ENCODE measurements at regions not wholly inside any gene's neighbourhood (a gene's known extent, or its start where the extent isn't known, plus 50 kb on each side); places are given as distances from the start of the nearest gene placed in this dataset.

DNA sequence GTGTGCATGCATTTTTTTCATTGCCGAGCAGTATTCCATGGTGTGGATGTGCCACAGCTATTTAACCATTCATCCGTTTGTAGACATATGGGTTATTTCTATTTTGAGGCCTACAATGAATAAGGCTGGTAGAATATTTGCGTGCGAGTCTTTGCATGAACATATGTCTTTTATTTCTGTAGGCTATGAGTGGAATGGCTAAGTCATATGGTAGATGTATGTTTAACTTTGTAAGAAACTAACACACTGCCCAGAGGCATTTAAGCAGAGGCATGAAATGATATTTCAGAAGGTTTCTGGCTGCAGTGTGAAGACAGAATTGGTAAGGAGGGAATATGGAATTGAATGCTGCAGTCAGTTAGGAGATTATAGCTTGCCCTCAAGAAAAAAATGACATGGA, 457.4 kb upstream of the CDH4 start:
- DNase-seq (ENCODE audit: low read depth in 2 of 2): no peak

DNA sequence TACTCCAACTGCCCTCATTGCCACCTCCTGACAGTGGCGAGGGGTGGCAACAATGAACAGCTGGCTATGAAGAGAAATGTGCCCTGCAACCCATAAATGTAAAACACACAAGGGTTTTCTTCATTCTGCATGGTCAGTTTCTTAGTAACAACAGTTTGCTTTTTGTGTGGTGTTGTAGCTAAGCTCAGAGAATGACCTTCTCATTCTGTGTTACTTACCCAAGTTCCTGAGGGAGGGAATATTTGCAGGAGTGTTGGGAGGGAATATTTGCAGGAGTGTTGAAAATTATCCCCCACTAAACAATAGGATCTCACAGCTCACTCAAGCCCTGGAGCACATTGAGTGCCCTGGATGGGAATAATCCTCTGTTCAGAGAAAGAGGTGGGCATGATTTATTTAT, 456.4 kb upstream of the CDH4 start:
- no peak for DNase-seq (ENCODE audit: low read depth in 2 of 2)

DNA sequence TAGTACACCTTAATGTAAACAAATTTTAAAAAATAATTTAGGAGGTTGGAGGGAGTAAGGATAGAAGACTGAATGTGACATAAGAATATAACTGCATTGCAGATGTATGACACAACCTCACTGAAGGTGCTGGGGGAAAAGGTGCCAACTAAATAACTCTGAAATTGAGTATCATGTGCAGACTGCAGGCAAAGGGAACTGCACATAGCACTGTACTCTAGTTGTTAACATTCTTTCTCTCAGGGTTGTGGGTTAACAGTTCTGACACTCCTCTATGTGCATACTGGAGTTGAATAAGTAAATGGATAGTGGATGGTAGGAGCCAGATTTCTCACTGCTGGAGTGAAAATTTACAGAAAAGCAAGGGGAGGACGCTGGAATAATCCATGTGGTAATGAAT, 451.9 kb upstream of the CDH4 start:
- no peak for DNase-seq (ENCODE audit: low read depth in 2 of 2)

DNA sequence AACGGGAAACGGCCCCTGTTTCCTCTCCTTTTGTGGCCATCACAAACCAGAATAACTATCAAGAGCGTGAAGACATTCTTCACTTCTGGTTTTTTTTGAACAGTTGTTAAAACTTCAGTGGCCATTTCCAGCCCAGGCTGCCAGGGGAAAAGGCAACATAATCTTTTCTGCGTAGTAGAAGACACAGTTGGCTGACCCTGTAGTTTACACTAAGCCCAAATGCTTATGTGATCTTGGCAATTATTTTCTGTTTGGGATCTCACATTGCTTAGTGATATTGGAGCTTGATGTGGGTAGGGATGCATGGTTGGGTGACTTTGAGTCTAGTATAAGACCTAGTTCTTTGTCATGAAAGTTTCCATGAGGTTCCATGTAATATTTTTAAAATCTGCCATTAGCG, 449.4 kb upstream of the CDH4 start:
- no peak for DNase-seq (ENCODE audit: low read depth in 2 of 2)

DNA sequence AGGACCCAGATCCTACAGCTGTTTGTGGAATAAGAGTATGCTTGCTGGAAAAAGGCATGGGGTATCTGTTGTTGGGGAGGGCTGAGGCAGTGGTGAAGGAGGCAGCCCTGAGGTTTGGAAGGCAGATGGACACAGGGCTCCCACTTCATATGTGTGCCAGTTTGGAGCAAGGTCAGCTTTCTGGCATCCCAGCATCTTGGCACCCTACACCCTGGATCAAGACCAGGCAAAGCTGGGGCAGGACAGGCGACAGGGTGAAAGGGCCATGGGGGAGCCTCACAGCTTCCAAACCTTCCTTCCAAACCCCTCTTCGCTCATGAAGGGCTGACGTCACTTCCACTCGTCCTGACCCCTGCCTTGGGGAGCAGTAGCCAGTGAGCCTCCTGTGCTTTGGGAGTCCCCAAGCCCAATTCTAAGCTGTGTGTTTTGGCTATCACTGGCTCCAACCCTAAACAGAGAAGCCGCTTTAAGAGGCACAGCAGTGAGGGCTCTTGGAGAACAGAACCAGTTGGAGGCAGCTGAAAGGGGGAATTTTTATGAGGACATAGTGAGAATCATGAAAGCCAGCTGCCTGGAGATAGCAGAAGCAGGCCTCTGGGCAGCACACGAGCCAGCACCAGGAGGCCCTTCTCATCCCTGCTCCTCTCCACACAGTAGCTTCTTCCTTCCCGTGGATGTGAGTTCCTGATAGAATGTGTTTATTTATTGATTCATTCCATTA, 448.6 kb upstream of the CDH4 start:
- DNase-seq (ENCODE audit: low read depth in 2 of 2): no peak

DNA sequence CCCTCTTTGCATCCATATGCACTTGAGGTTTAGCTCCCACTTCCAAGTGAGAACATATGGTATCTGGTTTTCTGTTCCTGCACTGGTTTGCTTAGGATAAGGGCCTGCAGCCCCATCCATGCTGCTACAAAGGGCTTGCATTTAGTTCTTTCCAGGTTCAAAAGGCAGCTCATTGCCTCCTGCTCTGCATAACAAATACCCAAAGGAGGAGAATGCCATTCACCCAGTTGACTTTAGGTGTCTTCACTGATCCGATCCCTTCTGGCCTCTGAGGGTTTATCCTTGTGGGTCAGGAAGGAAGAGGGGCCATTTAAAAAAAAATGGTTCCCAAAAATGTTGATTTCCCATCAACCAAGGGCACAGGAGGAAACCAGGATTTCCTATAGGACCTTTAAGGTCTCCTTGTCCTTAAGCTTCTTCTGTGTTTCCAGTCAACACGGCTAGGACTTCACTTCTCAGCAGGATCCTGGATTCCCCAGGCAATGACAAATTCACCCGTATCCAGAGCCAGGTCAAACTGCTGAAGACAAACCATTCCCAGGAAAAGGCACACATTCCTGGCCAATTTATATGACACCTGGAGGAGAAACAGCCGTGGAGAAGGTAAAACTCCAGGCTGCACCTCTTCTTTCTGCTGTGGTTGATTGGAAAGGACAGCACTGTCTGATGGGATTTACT, 447.7 kb upstream of the CDH4 start:
- DNase-seq (ENCODE audit: low read depth in 2 of 2): no peak

DNA sequence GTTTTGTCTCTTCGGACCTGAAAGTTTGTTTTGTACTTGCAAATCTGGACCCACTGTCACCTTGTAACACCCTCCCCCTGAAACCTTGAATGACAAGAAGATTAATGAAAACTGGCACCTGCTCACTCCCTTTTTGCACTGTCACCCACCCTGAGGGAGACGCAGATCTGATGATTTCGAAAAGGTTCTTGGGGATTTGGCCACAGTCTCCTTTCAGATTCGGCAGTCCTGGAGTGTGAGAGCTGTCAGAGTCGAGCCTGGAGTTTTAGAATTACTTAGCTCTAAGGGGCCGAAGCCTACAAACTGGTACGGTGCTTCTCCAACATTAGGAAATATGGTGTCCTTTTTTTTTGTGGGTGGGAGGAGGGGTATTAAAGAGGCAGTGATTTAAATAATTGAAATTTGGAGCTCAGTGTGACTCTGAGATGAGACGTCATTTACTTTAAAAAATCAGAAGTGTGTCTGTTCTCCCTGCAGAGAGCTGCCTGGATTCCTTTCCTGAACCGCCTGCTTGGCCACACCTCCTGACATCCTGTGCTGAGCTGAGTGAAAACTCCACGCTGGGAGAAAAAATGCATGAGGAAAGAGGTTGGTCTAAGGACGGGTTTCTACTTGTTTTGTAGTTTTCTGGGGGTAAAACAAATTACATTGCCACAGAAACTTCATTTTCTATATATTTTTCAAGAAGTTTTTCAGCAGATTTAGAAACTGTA, 447.0 kb upstream of the CDH4 start:
- DNase-seq (ENCODE audit: low read depth in 2 of 2): no peak

DNA sequence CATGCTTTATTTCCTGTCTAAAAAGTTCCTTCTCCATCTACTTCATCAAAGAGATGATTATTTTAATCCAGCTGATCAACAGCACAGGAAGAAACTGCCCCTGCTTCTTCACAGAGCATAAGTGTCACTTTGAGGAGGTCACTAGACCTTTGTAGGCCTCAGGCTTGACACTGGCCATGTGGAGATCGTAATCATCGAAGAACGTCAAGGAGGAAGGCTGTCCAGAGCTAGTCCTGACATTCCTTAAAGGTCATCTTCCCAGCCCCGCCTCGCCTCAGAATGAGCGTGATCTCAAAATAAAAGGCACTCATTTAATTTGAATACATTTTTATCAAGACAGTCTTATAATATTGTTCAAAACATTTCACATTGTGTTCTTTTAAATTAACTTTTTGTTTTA, 445.7 kb upstream of the CDH4 start:
- DNase-seq (ENCODE audit: low read depth in 2 of 2): no peak

DNA sequence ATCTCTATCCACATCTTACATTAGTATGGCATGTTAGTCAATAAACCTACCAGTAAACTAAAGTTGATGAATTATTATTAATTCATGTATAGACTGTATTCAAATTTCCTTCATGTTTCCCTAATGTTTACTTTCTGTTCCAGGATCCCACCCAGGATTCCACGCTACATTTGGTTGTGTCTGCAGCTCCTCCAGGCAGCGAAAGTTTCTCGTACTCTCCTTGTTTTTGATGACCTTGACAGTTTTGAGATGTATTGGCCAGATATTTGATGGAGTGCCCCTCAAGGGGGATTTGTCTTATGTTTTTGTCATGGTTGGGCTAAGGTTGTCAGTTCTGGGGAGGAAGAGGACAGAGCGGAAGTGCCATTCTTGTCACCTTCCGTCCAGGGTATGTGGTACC, 445.2 kb upstream of the CDH4 start:
- DNase-seq (ENCODE audit: low read depth in 2 of 2): no peak

DNA sequence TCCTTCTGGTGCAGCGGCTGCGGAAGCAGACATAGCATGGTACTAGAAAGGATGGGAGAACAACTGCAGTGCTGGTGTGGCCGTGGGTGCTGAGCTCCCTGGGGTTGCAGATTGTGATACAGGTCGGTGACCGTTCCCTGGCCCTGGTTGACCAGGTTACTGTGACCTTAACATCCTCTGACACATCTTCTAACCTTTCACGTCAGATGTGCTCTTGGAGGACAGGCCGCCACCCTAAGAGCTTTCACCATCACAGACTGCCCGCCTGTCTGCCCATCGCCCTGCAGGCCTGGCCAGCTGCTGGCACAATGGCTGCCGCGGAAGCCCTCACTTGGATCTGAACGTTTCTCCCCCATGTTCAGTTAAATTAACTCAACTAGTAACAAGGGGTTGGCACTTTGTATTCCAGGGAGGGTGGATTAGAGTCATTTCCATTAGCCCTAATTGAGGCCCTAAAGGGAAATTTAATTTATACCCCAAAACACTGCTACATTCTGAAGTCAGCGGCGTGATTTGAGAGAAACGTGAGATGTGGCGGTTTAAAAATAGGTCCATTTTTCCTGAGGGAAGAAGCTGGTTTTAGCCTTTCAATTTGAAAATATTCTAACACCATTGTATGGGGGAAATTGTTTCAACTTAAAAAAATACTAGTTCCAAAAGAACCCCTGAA, 443.9 kb upstream of the CDH4 start:
- DNase-seq (ENCODE audit: low read depth in 2 of 2): no peak

DNA sequence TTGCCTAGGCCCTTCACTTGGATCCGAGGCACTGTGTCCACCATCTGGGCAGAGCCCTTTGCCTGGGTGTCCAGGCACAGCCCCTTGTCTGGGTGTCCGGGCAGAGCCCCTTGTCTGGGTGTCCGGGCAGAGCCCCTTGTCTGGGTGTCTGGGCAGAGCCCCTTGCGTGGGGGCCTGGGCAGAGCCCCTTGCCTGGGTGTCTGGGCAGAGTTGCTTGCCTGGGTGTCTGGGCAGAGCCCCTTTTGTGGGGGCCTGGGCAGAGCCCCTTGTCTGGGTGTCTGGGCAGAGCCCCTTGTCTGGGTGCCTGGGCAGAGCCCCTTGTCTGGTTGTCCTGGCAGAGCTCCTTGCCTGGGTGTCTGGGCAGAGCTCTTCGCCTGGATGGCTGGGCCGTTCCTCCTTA, 443.4 kb upstream of the CDH4 start:
- DNase-seq (ENCODE audit: low read depth in 2 of 2): no peak

DNA sequence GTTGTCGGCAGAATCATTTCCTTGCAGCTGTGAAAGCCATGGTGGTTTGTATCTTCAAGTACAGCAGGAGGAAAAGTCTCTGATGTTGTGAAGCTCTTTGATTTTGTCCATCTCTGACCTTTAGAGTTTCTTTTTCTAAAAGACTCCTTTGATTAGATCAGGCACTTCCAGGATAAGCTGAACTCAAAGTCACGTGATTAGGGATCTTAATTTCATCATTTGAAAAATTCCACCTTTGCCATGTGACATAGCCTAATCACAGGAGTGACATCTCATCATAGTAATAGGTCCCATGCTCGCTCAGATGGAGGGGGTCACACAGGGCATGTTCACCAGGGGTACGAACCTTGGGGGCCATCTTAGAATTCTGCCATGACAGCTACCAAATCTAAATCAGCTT, 441.5 kb upstream of the CDH4 start:
- no peak for DNase-seq (ENCODE audit: low read depth in 2 of 2)

DNA sequence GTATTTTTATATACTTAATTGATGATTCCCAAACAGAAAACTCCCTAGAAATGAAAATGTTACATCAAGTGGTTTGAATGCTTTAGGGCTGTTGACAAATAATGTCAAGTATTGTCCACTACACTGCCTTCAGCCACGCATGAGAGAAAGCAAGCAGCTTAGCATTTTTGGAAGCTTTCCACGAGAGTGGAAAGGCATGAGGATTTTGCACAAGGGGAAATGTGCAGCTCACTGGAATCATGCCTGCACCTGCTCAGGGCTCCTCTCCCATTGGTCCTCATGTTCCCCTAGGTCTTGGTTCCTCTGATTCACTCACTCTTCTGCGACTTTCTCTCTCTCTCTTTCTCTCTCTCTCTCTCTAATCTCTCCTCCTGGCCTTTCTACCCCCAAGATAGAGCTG, 439.5 kb upstream of the CDH4 start:
- DNase-seq (ENCODE audit: low read depth in 2 of 2): no peak

DNA sequence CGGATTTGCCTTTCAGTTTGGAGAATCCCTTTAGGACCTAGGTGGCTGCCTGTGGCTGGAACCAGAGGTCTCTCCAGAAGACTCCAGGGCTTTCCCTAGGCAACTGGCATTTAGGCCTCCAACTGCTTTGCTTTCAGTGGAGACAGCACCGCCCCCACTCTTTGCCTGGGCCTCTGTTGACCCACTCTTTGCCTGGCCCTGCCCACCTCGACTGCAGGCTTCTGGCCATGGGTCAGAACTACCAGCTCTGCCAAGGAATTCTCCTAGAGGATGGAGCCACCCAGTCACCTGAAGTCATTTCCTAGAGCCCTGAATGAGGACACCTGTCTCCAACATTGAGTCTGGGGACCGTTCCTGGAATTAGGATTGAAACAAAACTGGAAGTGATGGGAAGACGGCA, 439.0 kb upstream of the CDH4 start:
- DNase-seq (ENCODE audit: low read depth in 2 of 2): no peak

DNA sequence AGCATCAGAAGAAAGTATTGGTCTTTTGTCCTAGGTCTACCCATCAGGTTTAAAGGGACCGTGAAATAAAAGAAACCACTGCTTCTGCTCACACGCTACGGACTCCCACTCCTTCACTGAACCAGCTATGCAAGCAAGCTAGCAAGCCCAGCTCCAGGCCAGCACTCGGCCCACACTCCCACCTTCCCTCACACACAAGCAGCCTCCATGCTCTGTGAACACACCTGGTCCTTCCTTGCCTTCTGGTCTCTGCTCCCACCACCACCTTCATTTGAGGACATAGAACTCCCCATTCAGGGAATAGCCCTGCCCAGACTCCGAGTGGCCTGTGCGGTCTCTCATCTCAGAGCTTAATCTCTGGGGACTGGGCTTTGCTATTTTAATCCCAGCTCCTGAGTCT, 436.4 kb upstream of the CDH4 start:
- no peak for DNase-seq (ENCODE audit: low read depth in 2 of 2)

DNA sequence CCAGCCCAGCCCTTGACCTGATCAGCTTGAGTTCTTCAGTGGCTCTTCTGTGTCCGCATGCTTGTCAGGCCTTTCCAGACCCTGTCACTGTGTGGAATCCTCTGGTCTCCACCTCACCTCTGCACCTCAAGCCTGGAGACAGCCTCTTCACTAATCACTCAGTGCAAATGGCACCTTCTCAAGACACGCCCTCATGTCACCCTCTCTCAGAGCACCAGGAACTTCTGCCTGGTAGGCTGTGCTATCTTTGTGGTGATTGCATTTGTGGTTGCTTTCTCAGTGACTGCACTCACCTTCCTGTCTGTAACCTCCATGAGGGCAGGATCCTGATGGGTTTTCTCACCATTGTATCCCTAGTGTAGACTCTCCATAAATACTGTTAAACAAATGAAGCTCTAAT, 435.2 kb upstream of the CDH4 start:
- DNase-seq (ENCODE audit: low read depth in 2 of 2): no peak

DNA sequence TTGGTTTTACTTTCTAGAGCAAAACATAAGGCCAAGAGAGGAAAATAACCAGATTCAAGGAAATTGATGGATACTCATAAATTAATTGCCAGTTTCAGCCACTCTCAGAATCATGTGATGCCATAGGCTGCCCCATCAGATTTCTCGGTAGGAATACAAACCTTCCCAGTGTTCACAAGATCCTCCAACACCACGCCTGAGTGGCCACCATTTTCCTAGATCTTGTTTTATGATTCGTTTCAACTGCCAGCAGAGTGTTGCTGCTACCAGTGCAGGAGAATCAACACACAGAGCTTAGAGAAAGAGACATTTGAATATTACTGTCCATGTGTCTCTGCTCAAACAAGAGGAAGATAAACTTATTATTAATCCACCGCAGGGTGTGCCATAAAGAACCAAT, 434.2 kb upstream of the CDH4 start:
- DNase-seq (ENCODE audit: low read depth in 2 of 2): no peak

DNA sequence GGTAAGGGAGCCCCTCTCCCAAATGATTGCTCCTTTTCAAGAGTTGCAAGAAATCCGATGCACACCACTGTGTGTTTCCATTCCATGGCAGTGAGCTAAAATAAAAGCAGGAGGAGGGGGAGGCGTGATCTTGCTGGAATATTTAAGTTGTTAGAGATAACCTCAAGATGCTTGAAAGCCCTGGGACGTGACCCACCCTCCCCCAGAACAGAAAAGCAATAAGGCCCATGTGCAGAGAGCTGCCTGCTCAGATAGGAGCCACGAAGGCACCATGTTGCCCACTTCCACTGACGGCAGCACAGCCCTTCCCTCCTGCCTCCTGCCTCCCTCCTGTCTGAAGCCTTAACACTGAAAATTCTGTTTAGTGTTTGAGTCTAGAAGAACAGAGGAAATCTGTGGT, 432.6 kb upstream of the CDH4 start:
- no peak for DNase-seq (ENCODE audit: low read depth in 2 of 2)

DNA sequence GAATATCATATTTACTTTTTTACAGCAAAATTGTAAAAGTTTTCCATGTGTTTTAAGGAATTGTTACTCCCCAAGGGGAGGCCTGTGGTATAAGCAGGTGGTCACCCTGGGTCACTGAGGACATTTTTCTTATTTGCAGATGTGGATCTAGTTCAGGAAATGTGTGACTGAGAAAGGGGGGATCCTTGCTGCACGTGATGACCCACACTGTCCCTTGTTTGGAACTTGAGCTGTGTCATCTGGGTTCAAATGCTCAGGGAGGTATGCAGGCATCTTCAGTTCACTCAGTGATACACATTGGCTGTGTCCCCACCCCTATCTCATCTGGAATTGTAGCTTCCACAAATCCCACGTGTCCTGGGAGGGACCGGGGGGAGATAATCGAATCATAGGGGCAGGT, 431.9 kb upstream of the CDH4 start:
- DNase-seq (ENCODE audit: low read depth in 2 of 2): no peak

DNA sequence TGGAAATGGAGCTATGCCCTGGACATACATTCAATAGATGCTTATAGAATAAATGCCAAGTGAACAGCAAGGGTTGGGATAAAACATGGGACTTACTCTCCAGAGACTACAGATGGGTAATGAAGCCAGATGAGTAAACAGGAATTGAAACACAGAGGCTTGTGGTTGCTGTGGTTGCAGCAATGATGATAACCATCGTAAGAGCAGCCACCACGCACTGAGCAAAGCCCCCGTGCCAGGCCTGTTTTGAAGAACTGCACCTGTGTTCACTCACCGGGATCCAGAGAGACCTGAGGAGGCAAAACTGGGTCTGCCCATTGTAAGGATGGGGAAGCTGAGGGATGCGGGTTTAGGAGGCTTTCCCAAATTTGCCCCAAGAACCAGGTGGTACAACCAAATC, 431.1 kb upstream of the CDH4 start:
- DNase-seq (ENCODE audit: low read depth in 2 of 2): no peak

DNA sequence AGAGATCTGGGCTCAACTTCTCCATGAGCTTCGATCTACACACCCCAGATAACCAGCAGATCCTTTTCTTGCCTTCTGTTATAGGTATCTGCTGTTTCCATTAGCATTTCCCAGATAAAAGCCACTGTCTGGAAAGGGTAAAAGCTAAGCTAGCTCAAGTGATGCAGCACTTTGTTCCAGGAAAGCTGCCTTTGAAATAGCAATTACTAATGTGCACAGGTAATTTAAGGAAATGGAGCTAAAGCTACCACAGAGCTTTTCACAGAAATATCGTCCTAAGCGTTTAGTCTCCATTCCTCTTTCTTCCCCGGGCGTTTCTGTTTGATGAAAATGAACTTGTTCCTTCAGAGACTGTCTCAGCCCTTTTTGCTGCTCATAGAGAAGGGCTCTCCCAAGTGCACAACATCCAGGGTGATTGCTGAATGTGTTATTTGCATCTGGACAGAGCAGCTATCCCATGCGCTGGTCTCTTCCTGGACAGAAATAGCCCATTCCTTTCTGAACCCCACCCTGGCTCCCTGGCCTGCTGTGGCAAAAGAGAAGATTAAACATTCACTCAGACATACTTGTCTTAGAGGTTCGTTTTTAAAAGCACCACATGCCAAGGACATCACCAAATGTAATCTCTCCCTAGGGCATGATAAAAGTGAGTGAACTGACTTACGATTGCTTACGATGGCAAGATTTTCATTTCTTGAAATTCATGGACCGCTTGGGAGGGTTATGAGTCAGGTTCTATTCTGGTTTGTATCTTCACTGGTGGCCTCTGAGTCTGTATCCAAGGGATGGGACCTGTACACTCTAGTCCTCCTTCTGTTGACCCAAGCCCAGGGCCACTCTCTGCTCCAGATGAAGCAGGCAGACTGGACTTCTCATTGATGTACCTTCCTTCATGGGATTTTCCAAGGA, 429.1 kb upstream of the CDH4 start:
- DNase-seq (ENCODE audit: low read depth in 2 of 2): no peak

DNA sequence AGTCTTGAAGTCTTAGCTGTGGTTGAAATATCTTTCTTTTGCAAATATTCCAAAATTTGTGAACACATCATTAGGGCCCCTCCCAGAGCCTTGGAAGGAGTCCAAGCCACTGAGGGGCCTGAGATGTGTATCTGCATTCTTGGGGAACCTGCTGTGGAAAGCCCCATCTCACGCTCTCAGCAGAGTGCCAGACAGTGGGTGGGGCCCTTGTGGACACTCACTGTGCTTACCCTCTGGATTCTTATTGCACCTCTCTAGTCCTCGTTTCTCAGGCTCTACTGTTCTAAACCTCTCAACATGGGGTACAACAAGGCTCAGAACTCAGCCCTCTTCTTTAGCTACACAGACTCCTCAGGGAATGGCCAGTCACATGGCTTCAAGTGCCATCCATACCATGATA, 416.2 kb upstream of the CDH4 start:
- DNase-seq (ENCODE audit: low read depth in 2 of 2): no peak

Data from stimulated activated CD8-positive, alpha-beta memory T cell treated with anti-CD3 and anti-CD28 coated beads, Interleukin-2, amount 100 ng/mL, for 48 hours (primary cell).